Stomach (tissue), 4 donors: ENCODE measurements at regions not wholly inside any gene's neighbourhood (a gene's known extent, or its start where the extent isn't known, plus 50 kb on each side); places are given as distances from the start of the nearest gene placed in this dataset.

Experiments
- EP300 ChIP-seq: sonication (generic); formaldehyde crosslinking; IDR thresholded peaks from one replicate; pipeline ENCODE4 v1.6.1; 2017; ENCODE audit warnings: antibody characterized with exemption
- POLR2A ChIP-seq, 4 donors: fragments of 450-650 bp; IDR thresholded peaks; one replicate each; pipeline ENCODE4 v1.6.1; 2016; ENCODE audit warnings: antibody characterized with exemption in 4 of 4, control low read depth in 2 of 4, mild to moderate bottlenecking in 1 of 4, moderate library complexity in 1 of 4
- TF ChIP-seq, protein P1 (sequence below), 7 experiments: fragments of 450-650 bp in 4 of 7; fragments of 200-600 bp in 3 of 7; sonication (generic) in 3 of 7; IDR thresholded peaks; one replicate each; pipeline ENCODE4 v1.5.1; 2016 to 2019; ENCODE audit warnings: antibody characterized with exemption in 7 of 7, control low read depth in 2 of 7, mild to moderate bottlenecking in 1 of 7

DNA sequence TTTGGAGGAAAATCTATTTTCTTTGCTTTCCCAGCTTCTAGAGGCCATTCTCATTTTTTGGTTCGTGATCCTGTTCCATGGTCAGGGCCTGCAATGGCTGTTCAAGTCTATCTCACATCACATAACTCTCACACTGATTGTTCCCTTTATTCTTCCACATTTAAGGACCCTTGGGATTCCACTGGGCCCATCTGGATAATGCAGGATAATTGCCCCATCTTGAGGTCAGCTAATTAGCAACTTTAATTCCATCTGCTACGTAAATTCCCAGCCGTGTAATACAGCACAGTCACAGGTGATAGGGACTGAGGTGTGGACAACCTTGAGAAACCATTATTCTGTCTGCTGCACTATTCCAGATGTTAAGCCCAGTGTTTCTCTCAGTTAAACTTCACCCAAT is 311.6 kb upstream of the CNTN4 start:
- TF ChIP-seq EP300 (no peak), POLR2A (IDR thresholded peaks at IDR 0.05) (no peak)
- TF ChIP-seq, protein P1, sequence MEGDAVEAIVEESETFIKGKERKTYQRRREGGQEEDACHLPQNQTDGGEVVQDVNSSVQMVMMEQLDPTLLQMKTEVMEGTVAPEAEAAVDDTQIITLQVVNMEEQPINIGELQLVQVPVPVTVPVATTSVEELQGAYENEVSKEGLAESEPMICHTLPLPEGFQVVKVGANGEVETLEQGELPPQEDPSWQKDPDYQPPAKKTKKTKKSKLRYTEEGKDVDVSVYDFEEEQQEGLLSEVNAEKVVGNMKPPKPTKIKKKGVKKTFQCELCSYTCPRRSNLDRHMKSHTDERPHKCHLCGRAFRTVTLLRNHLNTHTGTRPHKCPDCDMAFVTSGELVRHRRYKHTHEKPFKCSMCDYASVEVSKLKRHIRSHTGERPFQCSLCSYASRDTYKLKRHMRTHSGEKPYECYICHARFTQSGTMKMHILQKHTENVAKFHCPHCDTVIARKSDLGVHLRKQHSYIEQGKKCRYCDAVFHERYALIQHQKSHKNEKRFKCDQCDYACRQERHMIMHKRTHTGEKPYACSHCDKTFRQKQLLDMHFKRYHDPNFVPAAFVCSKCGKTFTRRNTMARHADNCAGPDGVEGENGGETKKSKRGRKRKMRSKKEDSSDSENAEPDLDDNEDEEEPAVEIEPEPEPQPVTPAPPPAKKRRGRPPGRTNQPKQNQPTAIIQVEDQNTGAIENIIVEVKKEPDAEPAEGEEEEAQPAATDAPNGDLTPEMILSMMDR (IDR thresholded peaks at IDR 0.05) = no peak
